Upper lobe of left lung (tissue), 6 donors: ENCODE measurements at regions not wholly inside any gene's neighbourhood (a gene's known extent, or its start where the extent isn't known, plus 50 kb on each side); places are given as distances from the start of the nearest gene placed in this dataset.

Experiments
- ATAC-seq, 2 donors: fragments of 200-7000 bp; cut with Tn5 transposase; one replicate each; pipeline ENCODE4 v1.9.1; 2022; ENCODE audit warnings: mild to moderate bottlenecking in 2 of 2, moderate library complexity in 2 of 2; ENCODE audit not compliant: low FRiP score in 2 of 2
- DNase-seq, 2 donors: peaks; one replicate each; pipeline ENCODE4 v3.0.0-alpha.2; 2019 to 2020
- H3K27ac ChIP-seq, 4 donors: fragments of 200-600 bp; sonication (generic); one replicate each; pipeline ENCODE4 v1.5.1; 2016 to 2019
- H3K27me3 ChIP-seq, 4 donors: fragments of 200-600 bp; sonication (generic); one replicate each; pipeline ENCODE4 v1.5.1; 2017 to 2019
- H3K36me3 ChIP-seq, 4 donors: fragments of 200-600 bp; sonication (generic); one replicate each; pipeline ENCODE4 v1.5.1; 2016 to 2019
- H3K4me1 ChIP-seq, 4 donors: fragments of 200-600 bp; sonication (generic); one replicate each; pipeline ENCODE4 v1.5.1; 2018 to 2019
- H3K4me3 ChIP-seq, 4 donors: fragments of 200-600 bp; sonication (generic); one replicate each; pipeline ENCODE4 v1.5.1; 2017 to 2019; ENCODE audit warnings: mild to moderate bottlenecking in 2 of 4, moderate library complexity in 1 of 4
- H3K9me3 ChIP-seq, 4 donors: fragments of 200-600 bp; sonication (generic); one replicate each; pipeline ENCODE4 v1.5.1; 2018 to 2019
- EP300 ChIP-seq, 4 donors: sonication (generic); formaldehyde crosslinking; IDR thresholded peaks; one replicate each; pipeline ENCODE4 v1.5.1; 2017; ENCODE audit warnings: antibody characterized with exemption in 4 of 4, control low read depth in 2 of 4
- POLR2A ChIP-seq, 4 donors: fragments of 450-650 bp; IDR thresholded peaks; one replicate each; pipeline ENCODE4 v1.5.1; 2016 to 2017; ENCODE audit warnings: antibody characterized with exemption in 4 of 4, mild to moderate bottlenecking in 2 of 4
- POLR2AphosphoS5 ChIP-seq, 2 donors: sonication (generic); formaldehyde crosslinking; IDR thresholded peaks; one replicate each; pipeline ENCODE4 v1.5.1; 2017; ENCODE audit warnings: antibody characterized with exemption in 2 of 2
- WGBS, 2 donors: methylation state at CpG; one replicate each; pipeline ENCODE4 v1.1.5; 2017 to 2018; 5-methylcytosine and 5-hydroxymethylcytosine counted together
- TF ChIP-seq, protein P1 (sequence below), 6 experiments: fragments of 450-650 bp in 4 of 6; fragments of 200-600 bp in 2 of 6; sonication (generic) in 2 of 6; IDR thresholded peaks; one replicate each; pipeline ENCODE4 v1.5.1; 2016 to 2019; ENCODE audit warnings: antibody characterized with exemption in 6 of 6
- donor health status: DM: no; HTN: no; CAD: no; lungs with moderate emphysema.
- donor health status: DM: no; HTN: yes; CAD: no; lungs with severe emphysema.

DNA sequence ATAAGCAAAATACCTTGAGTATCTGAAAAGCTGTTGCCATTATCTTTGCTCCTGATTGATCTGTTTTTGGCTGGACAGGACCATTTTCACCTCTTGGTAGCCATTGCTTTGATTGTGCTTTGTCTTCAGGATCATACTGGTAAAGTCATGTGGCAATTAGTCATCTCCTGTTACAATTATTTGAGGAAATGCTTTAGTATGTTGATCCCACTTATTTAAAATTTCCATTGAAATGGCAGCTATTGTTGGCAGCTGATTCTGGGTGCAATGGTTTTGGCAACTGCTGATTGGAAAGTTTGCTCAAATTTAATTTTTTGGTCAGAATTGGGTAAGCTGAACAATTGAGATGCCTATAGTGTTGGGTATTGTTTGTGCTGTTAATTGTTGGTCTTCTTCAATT lies 238.3 kb upstream of the TLL1 start:
- no peak for ATAC-seq
- H3K9me3 ChIP-seq = peaks cover 0 to 3% (median 0%) of the 10 kb centered on the region in 4 donors
- H3K27me3 ChIP-seq = no peaks in the 10 kb centered on the region
- DNase-seq = no peak
- H3K4me3 ChIP-seq = no peak overlapping the region
- no peak overlapping the region for H3K27ac ChIP-seq
- no peaks in the 10 kb centered on the region for H3K36me3 ChIP-seq
- no peaks in the 10 kb centered on the region for H3K4me1 ChIP-seq
- TF ChIP-seq POLR2A (IDR thresholded peaks at IDR 0.05) = no peak
- TF ChIP-seq, protein P1, sequence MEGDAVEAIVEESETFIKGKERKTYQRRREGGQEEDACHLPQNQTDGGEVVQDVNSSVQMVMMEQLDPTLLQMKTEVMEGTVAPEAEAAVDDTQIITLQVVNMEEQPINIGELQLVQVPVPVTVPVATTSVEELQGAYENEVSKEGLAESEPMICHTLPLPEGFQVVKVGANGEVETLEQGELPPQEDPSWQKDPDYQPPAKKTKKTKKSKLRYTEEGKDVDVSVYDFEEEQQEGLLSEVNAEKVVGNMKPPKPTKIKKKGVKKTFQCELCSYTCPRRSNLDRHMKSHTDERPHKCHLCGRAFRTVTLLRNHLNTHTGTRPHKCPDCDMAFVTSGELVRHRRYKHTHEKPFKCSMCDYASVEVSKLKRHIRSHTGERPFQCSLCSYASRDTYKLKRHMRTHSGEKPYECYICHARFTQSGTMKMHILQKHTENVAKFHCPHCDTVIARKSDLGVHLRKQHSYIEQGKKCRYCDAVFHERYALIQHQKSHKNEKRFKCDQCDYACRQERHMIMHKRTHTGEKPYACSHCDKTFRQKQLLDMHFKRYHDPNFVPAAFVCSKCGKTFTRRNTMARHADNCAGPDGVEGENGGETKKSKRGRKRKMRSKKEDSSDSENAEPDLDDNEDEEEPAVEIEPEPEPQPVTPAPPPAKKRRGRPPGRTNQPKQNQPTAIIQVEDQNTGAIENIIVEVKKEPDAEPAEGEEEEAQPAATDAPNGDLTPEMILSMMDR (IDR thresholded peaks at IDR 0.05) = no peak

DNA sequence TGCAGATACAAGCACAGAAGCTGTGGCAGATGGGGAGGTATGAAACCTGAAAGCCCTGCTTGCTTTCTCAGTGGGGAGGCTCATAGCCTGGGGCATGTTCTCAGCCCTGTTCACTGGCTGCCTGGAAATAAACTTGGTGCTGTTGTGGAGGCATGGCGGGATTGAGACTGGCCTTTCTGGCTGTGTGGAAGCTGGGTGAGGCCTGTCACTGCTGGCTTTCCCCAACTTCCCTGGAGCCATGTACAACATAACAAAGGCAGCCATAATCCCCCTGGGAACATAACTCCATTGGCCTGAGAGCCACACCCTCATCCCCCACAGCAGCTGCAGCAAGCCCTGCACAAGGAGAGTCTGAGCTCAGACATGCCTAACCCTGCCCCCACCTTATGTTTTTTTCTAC lies 237.7 kb upstream of the TLL1 start:
- Histone ChIP-seq H3K4me1 (no peaks in the 10 kb centered on the region), H3K27ac (no peak overlapping the region), H3K27me3 (no peaks in the 10 kb centered on the region), H3K9me3 (peaks cover 0 to 3% (median 0%) of the 10 kb centered on the region in 4 donors), H3K36me3 (no peaks in the 10 kb centered on the region), H3K4me3 (no peak overlapping the region)
- 84 to 100% methylated on average over 1 of the region's 1 CpG for WGBS, 2 donors
- ATAC-seq = no peak
- no peak for TF ChIP-seq POLR2AphosphoS5 (IDR thresholded peaks at IDR 0.05)
- no peak for TF ChIP-seq EP300 (IDR thresholded peaks at IDR 0.05)
- TF ChIP-seq, protein P1 (IDR thresholded peaks at IDR 0.05) = no peak
- TF ChIP-seq POLR2A (IDR thresholded peaks at IDR 0.05) = no peak
- no peak for DNase-seq

DNA sequence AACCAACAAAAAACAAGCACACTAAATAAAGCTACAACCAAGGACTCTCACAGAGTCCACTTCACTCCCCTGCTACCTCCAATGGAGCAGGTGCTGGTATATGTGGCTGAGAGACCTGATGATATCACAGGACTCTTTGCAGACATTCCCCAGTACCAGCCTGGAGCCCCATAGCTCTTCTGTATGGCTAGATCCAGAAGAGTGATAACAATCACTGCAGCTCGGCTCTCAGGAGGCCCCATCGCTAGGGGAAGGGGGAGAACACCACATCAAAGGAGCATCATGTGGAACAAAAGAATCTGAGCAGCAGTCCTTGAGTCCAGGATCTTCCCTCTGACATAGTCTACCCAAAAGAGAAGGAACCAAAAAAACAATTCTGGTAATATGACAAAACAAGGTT lies 237.1 kb upstream of the TLL1 start:
- ATAC-seq (no peak), DNase-seq (no peak)
- no peaks in the 10 kb centered on the region for H3K36me3 ChIP-seq
- no peaks in the 10 kb centered on the region for H3K27me3 ChIP-seq
- 81 to 91% methylated on average over 2 of the region's 2 CpGs for WGBS, 2 donors
- TF ChIP-seq, protein P1 (IDR thresholded peaks at IDR 0.05) = no peak
- TF ChIP-seq POLR2A (IDR thresholded peaks at IDR 0.05) (no peak), EP300 (IDR thresholded peaks at IDR 0.05) (no peak), POLR2AphosphoS5 (IDR thresholded peaks at IDR 0.05) (no peak)
- no peaks in the 10 kb centered on the region for H3K4me1 ChIP-seq
- no peak overlapping the region for H3K4me3 ChIP-seq
- no peak overlapping the region for H3K27ac ChIP-seq
- peaks cover 0 to 3% (median 0%) of the 10 kb centered on the region in 4 donors for H3K9me3 ChIP-seq

DNA sequence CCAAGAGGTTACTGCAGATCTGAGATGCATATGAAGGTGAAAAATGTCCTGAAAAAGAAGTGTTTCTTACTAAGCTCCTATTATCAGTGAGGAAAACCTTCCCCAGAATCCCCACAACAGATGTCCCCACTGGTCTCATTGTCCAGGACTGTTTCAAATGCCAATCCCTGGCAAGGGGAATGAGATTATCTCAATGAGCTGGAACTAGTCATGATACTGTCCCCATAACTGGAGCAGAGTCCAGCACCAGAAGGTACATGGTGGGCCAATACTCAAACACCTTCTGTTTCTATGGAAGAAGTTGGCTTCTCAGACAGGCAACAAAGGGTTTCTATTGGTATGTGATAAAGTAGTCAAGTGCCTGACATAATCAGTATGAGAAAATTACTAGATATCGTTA lies 221.1 kb upstream of the TLL1 start:
- Histone ChIP-seq H3K27me3 (no peaks in the 10 kb centered on the region), H3K4me3 (no peak overlapping the region), H3K36me3 (no peaks in the 10 kb centered on the region), H3K9me3 (no peaks in the 10 kb centered on the region), H3K4me1 (no peaks in the 10 kb centered on the region), H3K27ac (no peak overlapping the region)
- WGBS, 2 donors = 91 to 93% methylated on average over 1 of the region's 1 CpG
- DNase-seq (no peak), ATAC-seq (no peak)
- no peak for TF ChIP-seq EP300 (IDR thresholded peaks at IDR 0.05)

DNA sequence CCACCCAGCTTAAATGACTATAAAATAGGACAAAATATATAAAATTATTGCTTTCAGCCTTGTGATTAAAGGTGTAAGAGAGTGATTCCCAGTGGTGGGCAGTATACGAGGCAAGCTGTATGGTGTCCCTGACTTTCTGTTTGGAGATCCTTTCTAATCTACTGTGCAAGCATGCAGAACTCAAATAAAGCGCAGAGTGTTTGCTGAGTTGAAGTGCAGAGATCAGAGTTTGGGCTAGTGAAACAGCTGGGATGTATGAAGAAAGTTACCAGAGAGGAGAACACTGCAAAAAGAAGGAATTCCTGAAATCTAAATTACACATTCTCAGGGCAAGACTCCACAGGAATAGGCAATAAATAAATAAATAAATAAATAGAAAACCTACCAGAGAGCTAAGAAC lies 218.5 kb upstream of the TLL1 start:
- 26 to 74% methylated on average over 2 of the region's 2 CpGs for WGBS, 2 donors
- H3K36me3 ChIP-seq = no peaks in the 10 kb centered on the region
- DNase-seq = no peak
- no peaks in the 10 kb centered on the region for H3K27me3 ChIP-seq
- no peak overlapping the region for H3K4me3 ChIP-seq
- TF ChIP-seq POLR2AphosphoS5 (IDR thresholded peaks at IDR 0.05) = no peak
- TF ChIP-seq, protein P1 (IDR thresholded peaks at IDR 0.05) = no peak
- TF ChIP-seq EP300 (IDR thresholded peaks at IDR 0.05) = no peak
- TF ChIP-seq POLR2A (IDR thresholded peaks at IDR 0.05) = no peak
- no peaks in the 10 kb centered on the region for H3K4me1 ChIP-seq
- H3K9me3 ChIP-seq = no peaks in the 10 kb centered on the region
- ATAC-seq = no peak
- H3K27ac ChIP-seq = no peak overlapping the region
